GM21360 (cell line): ENCODE measurements at regions not wholly inside any gene's neighbourhood (a gene's known extent, or its start where the extent isn't known, plus 50 kb on each side); places are given as distances from the start of the nearest gene placed in this dataset.
"Not testable (repeated sequence)": the region's sequence is repeated elsewhere in the genome, so short reads cannot be mapped to it uniquely, and the experiment has no call there.

Experiments used
- ATAC-seq: cut with Tn5 transposase; IDR thresholded peaks from one replicate; pipeline ENCODE4 v1.9.1; 2021; ENCODE audit warnings: mild to moderate bottlenecking, moderate library complexity; ENCODE audit not compliant: unreplicated experiment

DNA sequence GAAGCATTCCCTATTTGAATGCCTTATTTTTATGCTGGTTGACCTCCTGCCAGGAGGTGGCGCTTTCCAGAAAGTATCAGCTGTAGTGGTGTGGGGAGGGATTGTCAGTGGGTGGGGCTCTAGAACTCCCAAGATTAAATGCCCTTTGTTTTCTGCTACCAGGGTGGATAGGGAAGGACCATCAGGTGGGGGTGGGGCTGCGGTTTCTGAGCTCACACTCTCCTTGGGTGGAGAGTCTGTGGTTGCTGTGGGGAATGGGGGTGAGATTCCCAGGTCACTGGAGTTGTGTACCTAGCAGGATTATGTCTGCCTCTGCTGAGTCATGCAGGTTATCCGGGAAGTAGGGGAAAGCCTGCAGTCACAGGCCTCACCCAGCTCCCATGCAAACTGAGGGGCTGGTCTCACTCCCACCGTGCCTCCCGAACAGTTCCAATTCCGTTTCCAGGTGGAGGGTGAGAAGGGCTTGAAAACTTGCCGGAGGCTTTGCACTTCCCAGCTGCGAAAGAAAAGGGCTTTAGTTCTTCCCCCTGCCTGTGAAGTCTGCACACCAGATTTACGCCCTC is 68.3 kb downstream of the ALG10B start:
- no peak for ATAC-seq

DNA sequence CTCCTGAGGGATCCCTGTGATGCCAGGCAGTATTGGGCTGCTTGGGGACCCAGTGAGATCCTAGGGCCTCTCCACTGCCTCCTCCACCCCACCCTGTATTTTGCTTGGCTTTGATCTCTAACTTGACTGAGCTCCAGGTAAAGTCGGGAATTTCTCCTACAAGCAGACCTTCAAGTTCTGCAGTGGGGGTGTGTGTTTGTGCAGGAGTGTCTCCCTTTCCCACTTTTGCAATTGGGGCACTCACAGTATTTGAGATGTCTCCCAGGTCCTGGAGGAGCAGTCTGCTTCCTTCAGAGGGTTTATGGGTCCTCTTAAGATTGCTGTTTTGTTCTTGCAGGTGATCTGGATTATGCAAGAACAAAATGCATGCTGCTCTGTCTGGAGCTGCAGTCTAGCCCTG is 68.9 kb downstream of the ALG10B start:
- no peak for ATAC-seq

DNA sequence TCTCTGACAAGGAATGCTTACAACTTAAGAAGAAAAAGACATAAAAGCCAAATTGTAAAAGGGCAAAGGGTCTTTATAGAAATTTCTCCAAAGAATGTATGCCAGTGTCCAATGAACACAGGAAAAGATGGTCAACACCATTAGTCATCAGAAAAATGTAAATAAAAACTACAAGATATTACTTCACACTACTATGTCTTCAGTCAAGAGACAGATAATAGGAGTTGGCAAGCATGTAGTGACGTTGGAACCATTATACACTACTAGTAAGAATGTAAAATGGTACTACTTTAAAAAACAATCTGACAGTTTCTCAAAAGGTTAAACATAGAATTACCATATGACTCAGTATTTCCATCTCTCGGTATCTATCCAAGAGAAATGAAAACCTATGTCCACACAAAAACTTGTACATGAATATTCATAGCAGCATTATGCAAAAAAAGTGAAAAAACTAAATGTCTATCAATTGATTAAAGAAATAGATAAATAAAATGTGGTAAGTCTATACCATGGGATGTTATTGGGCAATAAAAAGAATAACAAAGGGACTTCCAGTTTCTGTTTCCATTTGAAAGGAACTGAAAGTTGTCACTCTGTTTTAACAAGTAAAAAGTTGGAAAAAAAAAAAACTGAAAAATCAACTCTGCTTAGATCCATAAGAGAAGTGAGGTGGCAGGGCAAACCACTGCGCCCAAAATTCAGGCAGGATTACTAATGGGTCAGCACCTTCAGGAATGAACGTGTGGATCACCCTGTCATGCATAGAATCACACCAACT is 69.8 kb downstream of the ALG10B start:
- peak; percentile 70 for ATAC-seq

DNA sequence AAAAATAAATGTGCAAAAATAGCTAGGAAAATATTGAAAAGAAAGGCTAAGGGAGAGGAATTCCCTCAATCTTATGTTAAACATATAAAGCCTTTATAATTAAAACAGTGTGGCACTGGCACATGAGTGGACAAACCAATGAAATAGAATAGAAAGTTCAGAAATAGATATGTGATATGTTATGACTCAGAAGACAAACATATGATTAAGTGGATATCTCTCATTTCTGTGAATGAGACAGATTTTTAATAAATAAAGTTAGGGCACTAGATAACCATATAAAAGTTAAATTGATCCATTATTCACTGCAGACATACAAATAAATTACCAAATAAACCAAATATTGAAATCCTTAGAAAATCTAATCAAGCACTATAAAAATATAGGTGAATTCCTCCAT is 73.0 kb downstream of the ALG10B start:
- ATAC-seq = no peak

DNA sequence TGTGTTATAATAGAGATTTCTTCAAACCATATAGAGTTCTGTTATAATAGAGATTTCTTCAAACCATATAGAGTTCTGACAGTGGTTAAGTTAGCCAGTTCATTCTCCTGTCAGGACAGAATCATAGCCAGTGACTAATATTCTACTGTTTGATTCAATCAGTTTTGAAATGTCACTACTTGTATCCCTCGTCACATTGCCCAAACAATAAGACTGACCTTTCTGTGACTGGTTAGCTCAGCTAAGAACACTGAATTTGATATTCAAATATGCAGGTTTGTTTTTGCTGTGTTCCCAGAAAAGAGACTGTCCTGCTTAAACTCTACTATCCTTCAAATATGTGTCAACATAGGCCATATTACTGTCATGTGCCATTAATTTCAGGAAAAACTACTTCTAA is 74.4 kb downstream of the ALG10B start:
- no peak for ATAC-seq

DNA sequence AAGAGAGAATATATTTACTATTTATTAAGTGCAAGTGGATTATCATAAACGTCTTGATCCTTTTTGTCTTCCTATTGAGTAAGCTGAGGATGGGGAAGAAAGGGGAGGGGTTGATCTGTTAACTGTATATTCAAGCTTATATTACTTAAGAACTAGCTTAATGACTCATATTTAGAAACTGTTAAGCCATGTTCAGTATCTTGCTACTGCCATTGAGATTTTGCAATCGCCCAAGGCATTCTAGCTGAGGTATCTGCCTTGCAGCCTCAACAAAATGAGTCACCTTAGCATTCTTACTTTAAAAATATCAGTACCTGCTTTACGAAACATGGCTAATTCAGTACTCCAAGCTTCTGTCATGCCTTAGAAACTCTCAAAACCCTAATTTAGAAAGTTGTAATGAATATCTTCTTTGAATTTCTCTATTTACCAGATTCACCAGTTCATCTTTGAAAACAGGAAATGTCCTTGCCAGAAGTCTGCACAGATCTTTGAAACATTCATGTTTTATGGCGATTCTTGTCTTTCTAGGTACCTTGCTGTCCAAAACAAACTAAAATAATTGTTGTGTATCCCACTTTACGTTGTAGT is 76.1 kb downstream of the ALG10B start:
- peak; percentile 64 for ATAC-seq

DNA sequence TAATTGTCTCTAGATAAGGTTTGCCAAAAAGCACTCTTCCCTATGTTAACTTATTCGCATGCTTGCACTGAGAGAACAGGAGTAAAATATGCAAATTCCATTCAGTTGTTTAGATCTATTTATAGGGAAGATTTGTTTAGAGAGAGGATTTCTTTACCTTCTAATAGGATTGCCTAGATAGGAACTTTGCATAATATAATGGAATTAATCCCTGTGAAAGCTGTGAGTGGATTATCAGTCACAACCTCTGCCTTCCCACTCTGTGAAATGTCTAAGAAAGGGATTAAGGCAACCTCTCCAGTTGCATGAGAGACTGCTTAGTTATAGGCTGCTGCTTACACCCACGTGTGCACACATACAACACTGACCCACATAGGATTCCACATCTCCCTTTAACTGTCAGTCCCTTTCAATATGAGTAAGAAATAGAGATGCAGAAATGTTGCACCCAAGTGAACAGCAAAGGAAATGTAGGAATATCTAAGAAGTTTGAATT is 83.2 kb downstream of the ALG10B start:
- ATAC-seq = no peak

DNA sequence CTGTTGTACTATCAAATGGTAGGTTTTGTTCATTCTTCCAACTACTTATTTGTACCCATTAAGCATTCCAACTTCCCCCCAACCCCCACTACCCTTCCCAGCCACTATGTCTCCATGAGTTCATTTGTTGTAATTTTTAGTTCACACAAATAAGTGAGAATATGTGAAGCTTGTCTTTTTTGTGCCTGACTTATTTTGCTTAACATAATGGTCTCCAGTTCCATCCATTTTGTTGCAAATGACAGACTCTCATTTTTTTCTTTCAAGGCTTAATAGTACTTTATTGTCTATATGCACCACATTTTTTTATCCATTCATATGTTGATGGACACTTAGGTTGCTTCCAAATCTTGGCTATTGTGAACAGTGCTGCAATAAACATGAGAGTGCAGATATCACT is 86.2 kb downstream of the ALG10B start:
- ATAC-seq = no peak

DNA sequence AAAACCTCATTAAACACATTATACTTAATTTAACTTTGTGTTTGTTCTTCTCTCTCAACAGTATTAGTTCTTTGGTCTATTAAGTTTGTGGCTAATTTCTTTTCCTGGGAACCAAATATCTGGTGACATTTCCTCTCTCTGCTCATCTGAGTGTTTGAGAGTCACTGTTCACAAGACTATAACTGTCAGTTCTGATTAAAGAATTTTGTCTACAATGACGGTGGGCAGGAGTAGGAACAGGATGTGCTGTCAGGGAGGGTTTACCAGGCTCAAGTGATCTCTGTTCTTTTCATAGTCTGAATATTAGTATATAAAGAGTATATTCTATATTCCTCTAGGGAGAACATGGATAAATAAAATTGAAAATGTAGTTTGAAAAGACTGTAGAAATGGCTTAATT is 92.9 kb downstream of the ALG10B start:
- ATAC-seq = no peak

DNA sequence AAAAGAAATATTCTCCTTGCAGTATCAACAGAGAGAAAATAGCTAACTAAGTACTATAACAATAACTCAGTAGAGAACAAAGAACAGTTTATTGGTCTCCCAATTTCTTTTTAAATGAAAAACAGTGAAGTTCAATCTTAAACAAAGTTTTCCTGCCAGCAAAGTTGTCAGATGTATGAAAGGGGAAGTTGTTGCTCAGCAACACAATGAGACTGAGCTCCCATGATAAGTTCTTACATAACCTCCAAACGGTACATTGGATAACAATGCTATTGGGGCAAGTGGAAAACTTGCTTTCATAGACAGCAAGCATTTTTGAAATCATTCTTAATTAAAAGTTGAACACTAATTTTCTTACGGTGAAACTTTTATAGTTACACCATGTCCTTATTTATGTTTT is 94.9 kb downstream of the ALG10B start:
- no peak for ATAC-seq

DNA sequence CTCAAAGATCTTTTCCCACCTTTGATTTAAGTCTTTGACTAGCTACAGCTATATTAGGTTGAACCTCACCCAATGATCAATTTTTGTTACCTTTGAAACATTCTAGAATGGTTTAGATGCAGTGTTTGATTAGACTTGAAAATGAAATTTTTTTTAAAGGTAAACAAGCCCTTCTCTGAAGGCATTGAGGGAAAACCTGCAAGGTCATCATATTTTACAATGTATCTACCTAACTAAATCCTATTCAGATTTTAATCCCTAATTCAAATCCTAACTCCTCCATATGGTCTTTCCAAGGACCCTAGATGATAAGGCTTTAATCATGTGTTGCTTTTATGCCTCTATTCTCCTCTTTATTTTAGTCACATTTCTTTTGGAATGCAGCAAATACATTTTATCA is 95.4 kb downstream of the ALG10B start:
- no peak for ATAC-seq

DNA sequence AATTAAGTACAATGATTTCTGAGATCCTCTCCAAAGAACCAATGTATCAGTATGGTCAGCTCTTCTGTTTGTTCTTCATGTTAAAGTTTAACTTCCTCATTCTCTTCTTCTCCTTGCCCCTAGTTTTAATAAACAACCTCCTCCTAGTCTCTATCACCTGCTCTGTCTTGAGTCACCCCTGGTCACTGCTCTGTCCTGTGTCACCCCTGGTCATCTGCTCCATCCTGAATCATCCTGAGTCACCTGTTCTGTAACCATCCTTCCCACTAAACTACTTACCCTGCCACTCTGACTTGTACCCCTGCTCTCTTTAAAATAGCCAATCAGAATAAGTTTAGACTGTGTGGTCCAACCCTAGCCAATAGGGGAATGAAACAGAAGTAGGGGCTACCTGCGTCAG is 100.5 kb downstream of the ALG10B start:
- ATAC-seq = no peak

DNA sequence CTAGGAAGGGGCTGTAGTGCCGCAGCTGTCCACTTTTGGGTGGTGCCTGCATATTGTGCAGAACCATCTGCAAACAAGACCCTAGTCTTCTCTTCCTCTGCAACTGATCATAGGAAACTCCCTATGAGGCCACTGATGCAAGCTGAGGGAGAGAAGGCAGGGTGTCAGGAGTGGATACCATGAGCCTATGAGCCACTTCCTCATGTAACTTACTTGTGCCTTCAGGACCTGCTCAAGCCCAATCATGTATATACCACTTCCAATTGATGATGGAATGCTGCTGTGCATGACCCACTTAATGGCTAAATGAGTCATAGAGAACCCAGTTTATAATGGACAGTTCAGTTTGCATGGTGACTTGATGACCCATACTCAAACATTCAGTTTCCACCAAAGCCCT is 107.9 kb downstream of the ALG10B start:
- no peak for ATAC-seq

DNA sequence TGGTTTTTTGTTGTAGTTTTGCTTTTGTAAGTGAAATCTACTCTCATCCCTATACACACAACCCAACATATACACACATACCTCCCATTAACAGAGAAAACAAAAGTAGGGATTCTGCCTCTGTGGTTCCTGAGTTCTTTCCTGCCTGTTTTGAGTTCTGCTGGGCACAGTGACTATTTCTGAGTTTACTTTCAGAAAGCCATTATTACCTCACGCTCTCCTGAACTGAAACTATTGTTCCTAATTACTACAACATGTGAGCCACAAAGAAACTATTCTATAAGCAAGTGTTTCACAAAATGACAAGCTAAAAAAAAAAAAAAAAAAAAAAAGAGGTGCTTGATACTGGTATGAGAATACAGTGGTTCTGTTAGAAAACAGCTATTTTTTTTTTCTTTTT is 110.9 kb downstream of the ALG10B start:
- no peak for ATAC-seq

DNA sequence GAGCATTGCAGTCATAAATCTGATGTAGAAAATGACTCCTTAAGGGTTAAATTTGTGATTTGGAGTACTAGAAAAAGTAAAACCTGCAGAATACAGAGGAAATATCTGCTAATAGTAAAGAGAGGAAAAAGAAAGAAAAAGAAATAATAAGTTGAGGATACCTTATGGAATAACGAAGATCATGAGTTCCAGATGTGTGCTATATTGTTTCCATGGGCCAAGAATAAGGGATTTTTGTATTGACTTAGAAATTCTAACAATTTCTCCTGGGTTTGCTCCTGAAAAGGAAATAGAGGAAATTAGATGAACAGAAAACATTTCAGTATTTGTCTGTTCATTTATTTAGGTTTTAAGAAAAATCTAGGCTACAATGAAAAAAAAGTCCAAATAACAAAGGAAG is 115.3 kb downstream of the ALG10B start:
- no peak for ATAC-seq

DNA sequence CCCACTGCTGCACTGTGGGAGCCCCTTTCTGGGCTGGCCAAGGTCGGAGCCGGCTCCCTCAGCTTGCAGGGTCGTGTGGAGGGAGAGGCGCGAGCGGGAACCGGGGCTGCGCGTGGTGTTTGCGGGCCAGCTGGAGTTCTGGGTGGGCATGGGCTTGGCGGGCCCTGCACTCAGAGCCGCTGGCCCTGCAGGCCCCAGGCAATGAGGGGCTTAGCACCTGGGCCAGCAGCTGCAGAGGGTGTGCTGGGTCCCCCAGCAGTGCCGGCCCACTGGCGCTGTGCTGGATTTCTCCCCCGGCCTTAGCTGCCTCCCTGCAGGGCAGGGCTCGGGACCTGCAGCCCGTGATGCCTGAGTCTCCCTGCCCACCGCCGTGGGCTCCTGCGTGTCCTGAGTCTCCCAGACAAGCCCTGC is 125.3 kb downstream of the ALG10B start:
- not testable (repeated sequence) for ATAC-seq

DNA sequence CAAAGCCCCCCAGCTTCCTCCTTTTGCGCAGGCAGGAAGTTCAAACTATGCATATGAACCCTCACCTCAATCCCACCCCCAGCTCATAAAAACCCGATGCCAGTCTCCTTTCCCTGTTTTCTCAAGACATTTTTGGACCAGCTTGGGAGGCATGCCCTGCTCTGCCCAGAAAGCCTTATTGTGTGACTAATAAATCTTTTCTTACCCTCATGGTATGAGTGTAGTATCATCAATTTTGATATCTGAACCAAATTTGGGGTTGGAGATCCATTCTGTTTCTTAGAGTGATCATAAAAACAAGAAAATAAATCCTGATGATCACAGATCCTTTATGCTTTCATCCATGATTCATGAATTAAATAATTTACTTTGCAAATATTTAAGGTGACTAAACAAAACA is 128.5 kb downstream of the ALG10B start:
- no peak for ATAC-seq

DNA sequence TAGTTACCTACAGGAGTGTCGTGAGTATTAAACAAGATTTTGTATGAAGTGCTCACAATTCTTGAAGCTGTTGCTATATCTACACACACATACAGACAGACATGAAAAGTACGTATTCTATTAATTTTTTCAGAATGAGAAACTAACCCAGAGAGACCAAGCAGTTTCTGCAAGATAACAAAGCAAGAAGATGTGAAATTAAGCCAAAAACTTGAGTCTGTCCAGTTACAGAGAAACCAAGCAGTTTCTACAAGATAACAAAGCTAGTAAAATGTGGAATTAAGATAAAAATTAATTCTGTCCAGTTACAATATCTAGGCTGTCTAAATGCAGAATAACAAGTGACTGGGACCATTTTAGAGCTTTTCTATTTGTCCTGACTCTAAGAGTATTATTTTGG is 132.4 kb downstream of the ALG10B start:
- no peak for ATAC-seq

DNA sequence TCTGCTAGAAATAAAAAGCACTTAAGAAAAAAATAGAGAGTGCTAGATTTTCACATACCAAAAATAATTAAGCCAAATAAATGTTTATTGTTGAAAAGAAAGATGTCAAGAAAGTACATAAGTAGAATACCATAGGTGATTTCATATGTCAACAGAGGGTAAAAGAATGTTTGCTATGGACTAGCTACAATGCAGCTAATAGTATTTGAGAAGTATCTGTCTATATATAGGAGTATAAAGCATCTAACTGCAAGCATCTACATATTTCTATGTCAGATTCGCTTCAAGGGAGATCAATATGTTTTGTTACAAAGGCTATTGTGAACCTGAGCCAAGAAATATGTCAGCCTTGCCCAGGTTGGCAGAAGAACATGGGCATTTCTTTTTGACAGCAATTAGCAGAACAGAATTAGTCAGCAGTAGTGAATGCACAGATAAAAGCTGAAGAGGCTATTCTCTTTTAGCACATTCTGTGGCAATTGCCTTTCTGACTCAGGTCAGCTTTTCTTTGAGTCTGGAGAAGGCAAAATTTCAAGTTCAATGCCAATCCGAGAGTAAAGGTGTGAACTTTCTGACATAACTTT is 140.1 kb downstream of the ALG10B start:
- ATAC-seq = no peak

DNA sequence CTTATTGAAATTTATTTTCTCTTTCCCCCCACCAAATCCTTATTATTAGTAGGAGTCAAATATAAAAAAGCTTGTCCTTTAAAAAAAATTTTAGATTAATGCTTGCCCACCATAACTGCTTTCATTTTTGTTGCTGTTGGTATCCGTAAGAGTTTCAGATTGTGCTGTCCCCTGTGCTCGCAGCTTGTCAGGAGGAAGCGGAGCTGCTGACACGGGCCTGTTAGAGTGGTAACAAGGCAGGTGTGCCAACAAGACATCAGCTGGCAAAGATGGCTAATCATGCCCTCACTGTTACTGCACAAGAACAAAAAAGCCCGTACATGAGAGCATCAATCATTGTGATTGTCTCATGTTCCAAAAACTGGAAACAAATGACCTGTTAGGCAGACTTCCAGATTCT is 148.4 kb downstream of the ALG10B start:
- no peak for ATAC-seq

DNA sequence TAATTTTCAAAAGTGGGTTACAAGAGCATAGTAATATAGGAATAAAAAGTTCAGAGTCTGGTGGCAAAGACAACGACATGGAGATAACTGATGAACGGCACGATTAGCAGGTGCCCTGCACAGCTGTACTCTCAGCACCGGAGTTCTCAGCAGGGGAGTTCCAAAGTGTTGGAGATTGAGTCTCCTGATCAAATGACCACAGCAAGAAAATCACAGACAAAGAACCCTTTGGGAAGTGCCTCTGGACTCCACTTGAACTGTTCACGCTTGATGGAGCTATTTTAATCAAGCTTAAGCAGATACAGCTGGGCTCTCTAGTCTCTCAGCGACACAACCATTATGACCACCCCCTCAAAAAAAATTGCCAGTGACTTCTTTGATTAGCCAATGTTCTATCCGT is 153.1 kb downstream of the ALG10B start:
- no peak for ATAC-seq
